ENCODE measurements at regions not wholly inside any gene's neighbourhood (a gene's known extent, or its start where the extent isn't known, plus 50 kb on each side); places are given as distances from the start of the nearest gene placed in this dataset.

GRCh38 chr6:113451049-113451448 lies 406.1 kb upstream of the MARCKS start:
- no peak for DNase-seq (ENCODE audit: low read depth in 2 of 2)

DNA sequence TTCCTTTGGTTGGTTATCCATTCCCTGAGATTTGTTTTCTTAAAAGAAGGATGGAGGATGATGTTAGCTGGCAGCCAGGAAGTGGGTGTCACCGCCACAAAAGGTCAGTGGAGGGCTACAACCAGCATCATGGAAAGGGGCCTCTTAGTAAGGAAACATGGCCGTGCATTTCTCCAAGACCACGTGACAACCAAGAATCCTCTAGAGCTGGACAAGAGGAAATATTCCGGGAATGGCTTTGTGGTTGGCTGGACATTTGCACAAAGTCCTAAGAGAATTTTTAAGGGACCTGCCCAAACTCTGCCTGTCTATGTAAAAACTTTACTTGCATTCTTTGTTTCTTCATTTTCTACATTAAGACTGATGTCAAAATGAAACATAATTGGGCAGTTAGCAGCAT lies 399.9 kb upstream of the MARCKS start:
- DNase-seq (ENCODE audit: low read depth in 2 of 2): no peak

- no peak for DNase-seq (ENCODE audit: low read depth in 2 of 2)
Measured at GRCh38 chr6:113457751-113458150, 399.4 kb upstream of the MARCKS start.

DNA sequence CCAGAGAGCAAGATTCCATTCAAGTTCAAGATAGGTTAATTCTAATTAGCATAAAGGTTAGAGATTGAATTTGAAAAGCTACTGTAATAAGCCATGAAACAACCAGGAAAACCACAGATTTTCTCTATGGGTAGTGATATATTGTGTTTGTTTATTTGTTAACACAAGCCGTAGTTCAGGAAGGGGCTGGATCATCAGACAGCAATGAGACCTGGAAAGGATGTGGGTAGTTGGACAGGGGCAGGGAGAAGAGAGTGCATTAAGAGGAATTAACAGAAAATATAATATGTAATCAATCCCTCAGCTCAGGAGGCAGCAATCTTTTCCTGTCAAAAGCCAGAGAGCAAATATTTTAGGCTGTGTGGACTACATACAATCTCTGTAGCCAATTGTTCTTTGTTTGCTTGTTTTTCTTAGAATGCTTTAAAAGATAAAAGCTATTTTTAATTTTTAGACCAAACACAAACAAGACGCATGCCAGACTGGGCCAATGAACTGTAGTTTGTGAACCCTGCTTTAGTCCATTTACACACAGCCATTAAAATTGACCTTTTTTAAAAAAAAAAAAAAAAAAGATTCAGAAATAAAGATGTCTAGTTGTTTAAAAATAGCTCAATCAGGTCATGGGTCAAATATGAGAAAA lies 398.7 kb upstream of the MARCKS start:
- DNase-seq (ENCODE audit: low read depth in 2 of 2): no peak

GRCh38 chr6:113461153-113461932 lies 395.8 kb upstream of the MARCKS start:
- no peak for DNase-seq (ENCODE audit: low read depth in 2 of 2)

GRCh38 chr6:113464536-113464935 lies 392.6 kb upstream of the MARCKS start:
- DNase-seq (ENCODE audit: low read depth in 2 of 2): no peak

- DNase-seq (ENCODE audit: low read depth in 2 of 2): no peak
Measured at GRCh38 chr6:113464960-113465359, 392.2 kb upstream of the MARCKS start.

- no peak for DNase-seq (ENCODE audit: low read depth in 2 of 2)
Measured at GRCh38 chr6:113466526-113466925, 390.6 kb upstream of the MARCKS start.

GRCh38 chr6:113475392-113475791 lies 381.8 kb upstream of the MARCKS start:
- no peak for DNase-seq (ENCODE audit: low read depth in 2 of 2)

DNA sequence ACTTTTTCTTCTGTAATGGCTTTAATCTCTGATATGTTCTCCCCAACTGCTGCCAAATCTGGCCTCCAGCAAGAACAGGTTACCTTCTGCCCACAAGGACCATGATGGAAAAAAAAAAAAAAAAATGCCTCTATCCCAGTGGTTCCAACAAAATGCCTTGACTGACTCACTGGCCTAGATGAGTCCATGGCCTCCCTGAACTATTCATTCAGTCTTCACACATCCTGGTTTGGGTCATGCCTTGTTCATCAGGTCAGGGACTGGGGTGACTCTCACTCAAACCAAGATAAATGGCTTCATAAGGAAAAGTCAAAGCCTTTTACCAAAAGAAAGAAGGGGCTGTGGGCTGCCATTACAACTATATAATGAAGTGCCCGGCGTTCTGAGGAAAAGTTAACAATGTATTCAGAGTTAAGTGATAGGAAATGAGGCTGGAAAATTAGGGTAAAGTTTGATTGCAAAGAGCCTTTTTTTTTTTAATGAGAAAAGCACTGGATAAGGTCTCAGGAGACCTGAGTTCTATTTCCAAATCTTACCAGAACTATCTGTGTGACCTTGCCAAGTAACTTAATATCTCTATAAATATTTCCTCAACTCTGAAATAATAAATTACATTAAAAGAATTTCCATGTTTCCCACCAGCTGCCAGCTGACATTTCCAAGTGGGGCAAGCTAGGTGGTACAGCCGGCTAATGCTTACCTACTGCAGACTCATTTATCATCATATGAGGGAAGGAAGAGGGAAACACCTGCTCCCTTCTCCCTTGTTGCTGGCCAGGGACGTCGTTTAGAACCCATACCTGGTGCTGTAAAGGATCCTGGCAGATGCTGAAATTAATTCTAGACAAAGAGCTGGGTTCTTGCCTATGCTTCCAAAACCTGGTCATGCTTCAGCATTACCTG lies 380.0 kb upstream of the MARCKS start:
- DNase-seq (ENCODE audit: low read depth in 2 of 2): no peak

GRCh38 chr6:113480616-113481015 lies 376.5 kb upstream of the MARCKS start:
- no peak for DNase-seq (ENCODE audit: low read depth in 2 of 2)

DNA sequence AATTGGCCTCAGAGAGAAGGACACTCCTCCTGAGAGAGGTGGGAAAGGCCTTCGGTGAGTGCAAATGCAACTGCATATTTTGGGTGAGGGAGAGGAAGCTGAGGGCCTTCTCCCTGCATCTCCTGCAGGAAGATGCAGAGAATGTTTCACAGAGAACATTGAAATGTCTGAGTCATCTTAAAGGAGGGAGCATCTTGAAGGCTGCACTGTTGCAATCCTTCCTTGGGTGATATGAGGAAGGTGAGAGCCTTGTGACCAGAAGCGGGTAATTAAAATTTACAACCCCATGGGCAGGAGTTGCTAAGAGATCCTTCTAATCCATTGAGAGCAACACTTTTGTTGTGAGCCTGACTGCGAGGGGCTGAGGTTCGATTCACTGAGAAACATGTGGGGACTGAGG lies 375.7 kb upstream of the MARCKS start:
- DNase-seq (ENCODE audit: low read depth in 2 of 2): no peak

DNA sequence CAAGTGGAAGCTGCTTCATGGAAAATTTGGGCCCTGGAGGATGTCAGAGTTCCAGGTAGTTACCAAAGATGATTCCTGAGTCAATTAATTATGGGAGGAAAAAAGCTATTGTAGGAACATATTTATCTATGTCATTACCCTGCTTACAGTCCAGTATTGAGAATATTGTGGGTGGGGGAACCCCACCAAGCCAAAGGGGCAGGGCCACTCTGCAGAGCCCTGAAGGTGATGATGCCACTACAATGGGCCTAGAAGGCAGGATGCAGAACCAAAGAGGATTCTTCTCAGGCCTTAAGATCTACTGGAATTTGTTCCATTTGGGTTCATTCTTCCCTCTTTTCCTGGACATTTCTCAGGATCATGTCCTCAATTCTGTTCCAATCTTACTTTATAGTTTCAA lies 375.2 kb upstream of the MARCKS start:
- no peak for DNase-seq (ENCODE audit: low read depth in 2 of 2)

GRCh38 chr6:113482771-113483170 lies 374.4 kb upstream of the MARCKS start:
- DNase-seq (ENCODE audit: low read depth in 2 of 2): no peak

- DNase-seq (ENCODE audit: low read depth in 2 of 2): no peak
Measured at GRCh38 chr6:113486199-113486598, 370.9 kb upstream of the MARCKS start.

GRCh38 chr6:113487489-113488058 lies 369.6 kb upstream of the MARCKS start:
- no peak for DNase-seq (ENCODE audit: low read depth in 2 of 2)

- no peak for DNase-seq (ENCODE audit: low read depth in 2 of 2)
Measured at GRCh38 chr6:113488061-113488460, 369.1 kb upstream of the MARCKS start.

GRCh38 chr6:113488812-113489685 lies 368.1 kb upstream of the MARCKS start:
- no peak for DNase-seq (ENCODE audit: low read depth in 2 of 2)

DNA sequence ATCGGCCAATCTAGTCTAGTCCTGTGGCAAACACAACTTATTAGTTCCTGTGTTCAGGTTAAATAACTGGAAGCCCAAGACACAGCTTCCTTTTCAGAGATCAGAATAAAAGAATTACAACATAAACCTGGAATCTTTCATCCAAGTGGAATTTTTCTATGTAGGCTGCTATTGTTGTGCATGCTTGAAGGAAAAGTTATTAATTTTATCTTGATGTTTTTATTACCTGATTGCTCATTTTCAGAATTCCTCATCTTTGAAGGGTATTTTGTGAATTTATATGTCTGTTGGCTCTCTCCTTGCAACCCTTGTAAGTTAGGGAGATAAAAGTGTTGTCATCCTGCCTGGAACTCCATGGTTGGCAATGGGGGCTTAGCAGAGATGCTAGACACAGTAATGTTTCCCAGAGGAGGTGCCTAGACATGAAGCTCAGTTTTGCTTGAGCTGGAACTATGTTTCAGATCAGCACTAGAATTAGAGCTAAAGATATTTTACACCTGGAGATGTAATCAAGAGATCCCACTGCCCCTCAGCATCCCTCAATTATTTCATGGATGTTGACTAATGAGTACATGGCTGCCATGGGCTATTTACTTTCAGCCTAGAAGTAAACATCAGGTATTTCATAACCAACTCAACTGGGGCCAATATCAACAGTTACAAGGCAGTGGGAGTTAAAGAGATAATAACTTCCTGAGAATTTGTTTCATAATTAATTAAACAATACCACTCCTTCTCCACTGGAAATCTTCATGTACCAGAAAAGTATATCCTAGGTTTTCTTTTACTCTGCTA lies 367.0 kb upstream of the MARCKS start:
- no peak for DNase-seq (ENCODE audit: low read depth in 2 of 2)

- no peak for DNase-seq (ENCODE audit: low read depth in 2 of 2)
Measured at GRCh38 chr6:113491376-113491775, 365.8 kb upstream of the MARCKS start.

Measured in stimulated activated CD8-positive, alpha-beta memory T cell treated with anti-CD3 and anti-CD28 coated beads, Interleukin-7, amount 100 ng/mL, for 4 hours (primary cell).